ENCODE measurements at regions not wholly inside any gene's neighbourhood (a gene's known extent, or its start where the extent isn't known, plus 50 kb on each side); places are given as distances from the start of the nearest gene placed in this dataset.

DNA sequence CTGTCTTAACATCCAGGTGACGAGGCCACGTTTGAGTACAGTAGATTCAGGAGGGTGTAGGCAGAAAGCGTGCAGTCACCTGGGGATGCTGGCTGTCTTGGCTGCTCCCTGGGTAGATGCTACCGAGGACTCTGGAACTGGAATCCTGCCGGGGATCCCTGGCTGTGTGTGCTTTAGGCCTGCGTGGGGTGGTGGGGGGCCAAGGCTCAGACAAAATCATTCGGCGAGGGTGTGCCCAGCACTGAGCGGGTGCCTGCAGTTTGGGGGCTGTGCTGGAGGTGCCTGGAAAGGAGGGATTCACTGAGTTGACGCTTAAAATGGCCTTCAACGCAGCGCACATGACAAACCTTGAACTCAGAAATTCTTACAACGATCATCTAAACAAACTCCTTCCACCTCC, 93.5 kb upstream of the PODXL start:
- intact Hi-C loops (cut with DNase I): no loop called here
- no peaks in the 10 kb centered on the region for H3K9me3 ChIP-seq
- no peak overlapping the region for H3K27ac ChIP-seq

DNA sequence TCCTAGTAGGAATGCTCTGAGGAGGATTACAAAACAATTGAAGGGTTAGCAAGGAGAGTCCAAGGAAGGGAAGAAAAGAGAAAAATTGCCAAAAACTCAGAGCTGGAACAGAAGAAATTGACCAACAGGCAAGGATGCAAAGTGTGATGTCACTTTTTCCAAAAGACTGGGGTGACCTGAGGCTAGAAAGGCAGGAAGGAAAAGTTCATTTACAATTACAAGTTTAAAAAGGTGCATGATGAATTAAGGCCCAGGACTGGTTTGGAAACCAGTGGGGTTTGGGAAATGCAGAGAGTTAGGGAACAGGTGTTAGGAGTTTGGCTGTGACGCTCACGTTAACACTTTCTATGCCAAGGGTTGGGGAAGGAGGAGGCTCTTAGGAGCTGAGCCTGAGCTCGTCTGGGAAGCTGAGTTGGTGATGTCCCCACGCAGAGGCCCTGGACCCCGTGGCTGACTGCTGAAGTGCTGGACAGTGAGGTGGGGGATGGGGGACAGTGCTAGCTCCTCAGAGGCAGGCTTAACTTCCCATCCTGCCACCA, 92.6 kb upstream of the PODXL start:
- no peak overlapping the region for H3K27ac ChIP-seq

More for the DNA sequence above, 93.5 kb upstream of the PODXL start:
- peaks cover 4% of the 10 kb centered on the region for H3K4me1 ChIP-seq
- no peaks in the 10 kb centered on the region for H3K27me3 ChIP-seq
- no peaks in the 10 kb centered on the region for H3K36me3 ChIP-seq
- TF ChIP-seq POLR2AphosphoS5 (IDR thresholded peaks at IDR 0.05; ENCODE audit: insufficient read depth in 1 of 2, low read depth in 1 of 2): no peak
- TF ChIP-seq, protein P1, sequence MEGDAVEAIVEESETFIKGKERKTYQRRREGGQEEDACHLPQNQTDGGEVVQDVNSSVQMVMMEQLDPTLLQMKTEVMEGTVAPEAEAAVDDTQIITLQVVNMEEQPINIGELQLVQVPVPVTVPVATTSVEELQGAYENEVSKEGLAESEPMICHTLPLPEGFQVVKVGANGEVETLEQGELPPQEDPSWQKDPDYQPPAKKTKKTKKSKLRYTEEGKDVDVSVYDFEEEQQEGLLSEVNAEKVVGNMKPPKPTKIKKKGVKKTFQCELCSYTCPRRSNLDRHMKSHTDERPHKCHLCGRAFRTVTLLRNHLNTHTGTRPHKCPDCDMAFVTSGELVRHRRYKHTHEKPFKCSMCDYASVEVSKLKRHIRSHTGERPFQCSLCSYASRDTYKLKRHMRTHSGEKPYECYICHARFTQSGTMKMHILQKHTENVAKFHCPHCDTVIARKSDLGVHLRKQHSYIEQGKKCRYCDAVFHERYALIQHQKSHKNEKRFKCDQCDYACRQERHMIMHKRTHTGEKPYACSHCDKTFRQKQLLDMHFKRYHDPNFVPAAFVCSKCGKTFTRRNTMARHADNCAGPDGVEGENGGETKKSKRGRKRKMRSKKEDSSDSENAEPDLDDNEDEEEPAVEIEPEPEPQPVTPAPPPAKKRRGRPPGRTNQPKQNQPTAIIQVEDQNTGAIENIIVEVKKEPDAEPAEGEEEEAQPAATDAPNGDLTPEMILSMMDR (IDR thresholded peaks at IDR 0.05): no peak
- TF ChIP-seq POLR2A (IDR thresholded peaks at IDR 0.05): no peak
- DNase-seq (ENCODE audit: extremely low spot score in 2 of 2): no peak
- H3K4me3 ChIP-seq: no peak overlapping the region

DNA sequence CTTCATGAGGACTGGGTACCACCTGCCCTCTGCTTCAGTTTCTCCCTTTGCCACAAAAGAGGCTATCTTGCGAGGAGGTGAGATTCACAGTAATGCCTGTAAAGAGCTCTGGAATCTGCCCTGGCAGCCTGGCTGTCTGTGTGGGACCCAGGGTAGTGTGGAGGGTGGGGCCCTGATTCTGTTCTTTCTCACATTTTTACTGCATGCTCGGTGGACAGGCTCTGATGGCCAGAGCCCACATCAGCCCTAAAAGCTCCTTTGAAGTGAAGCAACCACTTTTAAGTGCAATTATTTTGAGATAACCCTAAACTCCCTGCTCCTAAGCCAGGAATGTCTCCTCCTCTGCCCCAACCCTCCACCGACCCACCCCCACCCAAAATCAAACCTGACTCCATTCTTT, 92.1 kb upstream of the PODXL start:
- TF ChIP-seq, protein P1 (IDR thresholded peaks at IDR 0.05): no peak
- TF ChIP-seq POLR2A (IDR thresholded peaks at IDR 0.05) (no peak), POLR2AphosphoS5 (IDR thresholded peaks at IDR 0.05; ENCODE audit: insufficient read depth in 1 of 2, low read depth in 1 of 2) (no peak)
- Histone ChIP-seq H3K4me3 (no peak overlapping the region), H3K4me1 (peaks cover 4% of the 10 kb centered on the region), H3K27me3 (no peaks in the 10 kb centered on the region), H3K9me3 (no peaks in the 10 kb centered on the region), H3K36me3 (no peaks in the 10 kb centered on the region), H3K27ac (no peak overlapping the region)
- DNase-seq (ENCODE audit: extremely low spot score in 2 of 2): no peak
- intact Hi-C loops (cut with DNase I): no loop called here

More for the DNA sequence above, 92.6 kb upstream of the PODXL start:
- intact Hi-C loops (cut with DNase I): no loop called here
- no peak for DNase-seq (ENCODE audit: extremely low spot score in 2 of 2)
- Histone ChIP-seq H3K9me3 (no peaks in the 10 kb centered on the region), H3K36me3 (no peaks in the 10 kb centered on the region), H3K4me3 (no peak overlapping the region), H3K4me1 (peaks cover 4% of the 10 kb centered on the region), H3K27me3 (no peaks in the 10 kb centered on the region)
- TF ChIP-seq POLR2A (IDR thresholded peaks at IDR 0.05) (no peak), POLR2AphosphoS5 (IDR thresholded peaks at IDR 0.05; ENCODE audit: insufficient read depth in 1 of 2, low read depth in 1 of 2) (no peak)
- TF ChIP-seq, protein P1 (IDR thresholded peaks at IDR 0.05): no peak

DNA sequence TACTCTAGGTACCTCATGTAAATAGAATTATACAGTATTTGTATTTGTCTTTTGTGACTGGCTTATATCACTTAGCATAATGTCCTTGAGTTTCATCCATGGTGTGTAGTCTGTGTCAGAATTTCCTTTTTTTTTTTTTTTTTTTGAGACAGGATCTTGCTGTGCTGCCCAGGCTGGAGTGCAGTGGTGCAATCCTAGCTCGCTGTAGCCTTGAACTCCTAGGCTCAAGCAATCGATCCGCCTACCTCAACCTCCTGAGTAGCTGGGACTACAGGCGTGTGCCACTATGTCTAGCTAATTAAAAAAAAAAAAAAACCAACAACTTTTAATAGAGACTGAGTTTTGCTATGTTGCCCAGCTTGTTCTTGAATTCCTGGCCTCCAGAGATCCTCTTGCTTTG, 89.8 kb upstream of the PODXL start:
- Histone ChIP-seq H3K27ac (no peak overlapping the region), H3K9me3 (no peaks in the 10 kb centered on the region), H3K4me1 (peaks cover 4% of the 10 kb centered on the region), H3K27me3 (no peaks in the 10 kb centered on the region), H3K36me3 (no peaks in the 10 kb centered on the region), H3K4me3 (no peak overlapping the region)
- intact Hi-C loops (cut with DNase I): no loop called here
- no peak for DNase-seq (ENCODE audit: extremely low spot score in 2 of 2)
- TF ChIP-seq, protein P1 (IDR thresholded peaks at IDR 0.05): no peak
- no peak for TF ChIP-seq POLR2A (IDR thresholded peaks at IDR 0.05)
- TF ChIP-seq POLR2AphosphoS5 (IDR thresholded peaks at IDR 0.05; ENCODE audit: insufficient read depth in 1 of 2, low read depth in 1 of 2): no peak

DNA sequence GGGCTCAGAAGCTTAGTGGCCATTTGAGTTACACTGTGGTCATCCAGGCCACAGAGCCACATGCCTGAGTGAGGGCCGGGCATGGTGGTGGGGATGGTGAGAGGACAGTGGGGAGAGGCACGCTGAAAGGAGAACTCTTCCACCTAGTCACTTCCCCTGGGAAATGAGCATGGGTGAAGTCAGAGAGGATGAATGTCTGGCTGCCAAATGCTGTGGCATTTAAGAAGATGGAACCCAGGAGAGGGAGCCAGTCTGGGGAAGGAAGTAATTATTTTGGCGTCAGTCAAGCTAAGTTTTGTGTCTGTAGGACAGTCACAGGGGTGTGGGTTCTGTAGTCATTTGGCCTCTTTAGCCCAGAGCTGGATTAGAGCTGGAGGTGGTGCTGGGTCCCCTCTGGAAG, 86.0 kb upstream of the PODXL start:
- Histone ChIP-seq H3K36me3 (no peaks in the 10 kb centered on the region), H3K4me3 (no peak overlapping the region), H3K4me1 (no peaks in the 10 kb centered on the region), H3K27ac (no peak overlapping the region), H3K27me3 (no peaks in the 10 kb centered on the region), H3K9me3 (no peaks in the 10 kb centered on the region)
- intact Hi-C loops (cut with DNase I): no loop called here
- TF ChIP-seq POLR2A (IDR thresholded peaks at IDR 0.05) (no peak), POLR2AphosphoS5 (IDR thresholded peaks at IDR 0.05; ENCODE audit: insufficient read depth in 1 of 2, low read depth in 1 of 2) (no peak)
- TF ChIP-seq, protein P1 (IDR thresholded peaks at IDR 0.05): no peak
- DNase-seq (ENCODE audit: extremely low spot score in 2 of 2): no peak

Measured in vagina (tissue), 2 donors.